Motor neuron (in vitro differentiated cells): ENCODE measurements at regions not wholly inside any gene's neighbourhood (a gene's known extent, or its start where the extent isn't known, plus 50 kb on each side); places are given as distances from the start of the nearest gene placed in this dataset.
A peak's percentile ranks its signal among the peaks of the same experiment; 100 is the strongest.
"Not testable (repeated sequence)": the region's sequence is repeated elsewhere in the genome, so short reads cannot be mapped to it uniquely, and the experiment has no call there.

Source experiments
- ATAC-seq, 8 experiments: fragments of 200-7000 bp; cut with Tn5 transposase; replicated peaks in 6 of 8; 2 replicates each; pipeline ENCODE4 v1.8.0; 2021; ENCODE audit warnings: mild to moderate bottlenecking in 8 of 8, moderate library complexity in 8 of 8
- H3K27ac ChIP-seq, 2 donors: fragments of 250-450 bp; sonication (Bioruptor Pico); 2 replicates each; pipeline ENCODE4 v1.9.0; 2021; ENCODE audit warnings: antibody characterized with exemption in 2 of 2, mild to moderate bottlenecking in 2 of 2, moderate library complexity in 1 of 2
- H3K4me1 ChIP-seq, 2 donors: fragments of 250-450 bp; sonication (Bioruptor Pico); replicated peaks in 1 of 2; 2 replicates each; pipeline ENCODE4 v1.6.1; 2021; ENCODE audit warnings: antibody characterized with exemption in 2 of 2, mild to moderate bottlenecking in 2 of 2, moderate library complexity in 1 of 2
- H3K4me3 ChIP-seq, 5 donors: fragments of 250-450 bp; sonication (Bioruptor Pico); 2 replicates each; pipeline ENCODE4 v1.9.0; 2021; ENCODE audit warnings: antibody characterized with exemption in 5 of 5, mild to moderate bottlenecking in 5 of 5, moderate library complexity in 4 of 5
- WGBS, 10 experiments: fragments of 450-650 bp; shearing (Covaris generic); methylation state at CpG; one replicate each; pipeline ENCODE4 v1.0.0; 2022; 5-methylcytosine and 5-hydroxymethylcytosine counted together
- in situ Hi-C, 9 experiments: fragments of 400-800 bp; cut with MboI; loops; one replicate each; pipeline ENCODE4 v1.15.0; 2021; ENCODE audit warnings: low sequenced_read_pairs in 9 of 9, low pct_unique_long_range_greater_than_20kb in 2 of 9; ENCODE audit not compliant: unreplicated experiment in 9 of 9

DNA sequence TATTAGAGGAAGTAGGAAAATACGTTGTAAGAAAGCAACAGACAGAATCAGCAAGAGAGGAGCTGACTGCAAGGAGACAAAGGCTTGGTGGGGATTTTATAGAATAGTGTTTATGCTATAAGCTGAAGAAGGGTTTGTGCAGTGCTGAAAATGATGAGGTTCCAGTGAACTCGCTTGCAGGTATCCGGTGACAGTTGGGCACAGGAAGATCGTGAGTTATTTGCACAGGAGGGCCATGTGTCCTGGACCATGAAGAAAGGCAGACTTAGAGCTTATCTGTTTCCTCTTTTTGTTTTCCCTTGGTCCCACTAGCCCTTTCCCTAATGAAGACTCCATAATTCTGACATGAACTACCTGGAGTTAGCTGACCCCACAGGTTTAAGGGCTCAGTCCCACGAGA lies 61.4 kb downstream of the NXNL2 start:
- in situ Hi-C loops = loop anchor here in 5 of 9 experiments (25.0 kb wide), 4 partner anchors 141 to 909 kb away; partner anchors contain the start of gene S1PR3 (in 2 of the 5)
- Histone ChIP-seq H3K27ac (no peak overlapping the region), H3K4me3 (no peak overlapping the region), H3K4me1 (peaks cover 0 to 2% of the 10 kb centered on the region in 2 donors)
- no peak for ATAC-seq
- WGBS, 10 experiments = 60 to 100% (median 86%) methylated on average over 1 to 4 of the region's 5 CpGs; no CpG with 5 or more reads in 1 of the 10 experiments

DNA sequence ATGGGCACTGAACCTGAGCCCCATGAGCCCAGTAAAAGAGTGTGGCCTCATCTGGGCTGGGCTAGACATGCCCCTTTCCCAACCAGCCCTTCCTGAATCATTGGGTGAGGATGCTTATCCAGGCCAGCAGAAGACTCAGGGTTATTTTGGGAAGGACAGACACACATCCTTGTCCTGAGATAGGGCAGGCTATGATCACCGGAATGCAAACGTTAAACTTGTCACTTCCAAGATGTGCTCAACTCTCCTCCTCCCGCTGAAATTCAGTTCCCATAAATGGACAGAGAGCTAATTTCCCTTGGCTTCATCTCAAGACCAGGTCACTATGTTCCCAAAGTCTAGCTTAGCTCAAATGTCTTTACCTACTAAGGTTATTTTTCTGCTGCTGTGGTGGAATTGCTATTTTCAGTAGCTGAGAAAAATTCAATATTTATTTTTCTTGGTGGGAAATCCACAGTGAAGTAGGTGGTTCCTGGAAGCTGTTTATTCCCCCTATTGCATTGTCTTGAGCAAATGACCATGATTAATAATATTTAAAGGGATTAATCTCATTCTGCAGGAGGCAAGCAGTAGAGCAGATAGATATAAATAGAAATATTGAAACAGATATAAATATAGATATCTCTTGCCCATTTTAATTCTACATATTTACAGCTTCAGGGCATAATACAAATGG lies 70.0 kb downstream of the NXNL2 start:
- no peak overlapping the region for H3K27ac ChIP-seq
- ATAC-seq = peak in 7 of 8 experiments; percentile 1 to 89 (median 28)
- WGBS, 10 experiments = 50 to 100% (median 96%) methylated on average over 1 to 3 of the region's 3 CpGs; no CpG with 5 or more reads in 5 of the 10 experiments
- H3K4me1 ChIP-seq = peaks cover 9 to 11% of the 10 kb centered on the region in 2 donors
- no peak overlapping the region for H3K4me3 ChIP-seq
- in situ Hi-C loops = no loop called here

DNA sequence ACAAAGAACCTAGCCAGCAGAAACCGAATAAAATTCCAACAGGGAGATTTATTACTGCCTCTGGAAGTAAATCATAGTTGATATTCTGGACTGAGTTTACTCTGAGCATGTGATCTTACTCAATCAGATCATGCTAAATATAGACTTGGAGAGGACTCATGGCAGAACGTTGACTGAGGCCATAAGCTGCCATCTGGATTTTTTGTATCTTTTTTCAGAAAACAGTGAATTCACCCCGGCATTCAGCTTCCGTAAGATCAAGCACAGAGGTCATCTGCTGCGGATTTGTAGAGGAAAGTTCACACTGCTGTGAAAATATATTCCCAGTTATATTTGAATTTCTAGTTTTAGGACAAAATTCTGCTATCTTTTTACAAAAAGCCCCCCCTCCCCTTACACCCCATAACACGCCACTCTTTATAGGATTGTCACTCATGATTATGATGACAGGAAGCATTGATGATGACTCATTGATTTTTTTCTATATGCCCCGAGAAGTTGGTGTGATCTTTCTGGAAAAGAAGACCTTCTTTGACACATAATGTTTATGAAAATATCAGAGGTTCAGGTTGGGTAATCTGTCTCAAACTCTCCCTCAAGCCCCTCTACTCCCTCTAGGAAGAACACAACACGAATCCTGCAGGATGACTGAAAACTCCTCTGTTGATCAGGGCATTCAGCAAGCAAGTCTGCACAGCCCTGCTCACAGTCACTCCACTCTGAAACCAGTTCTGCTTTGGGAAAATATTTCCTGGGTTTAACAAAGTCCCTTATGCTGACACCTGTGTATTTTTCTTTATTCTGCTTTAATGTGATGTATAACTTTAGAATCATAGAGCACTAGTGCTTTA lies 70.8 kb downstream of the NXNL2 start:
- peak overlapping the region in 1 of 2 donors; percentile 3 for H3K27ac ChIP-seq
- H3K4me1 ChIP-seq = peaks cover 9 to 11% of the 10 kb centered on the region in 2 donors
- in situ Hi-C loops = no loop called here
- H3K4me3 ChIP-seq = no peak overlapping the region
- WGBS, 10 experiments = 17 to 66% (median 46%) methylated on average over 4 to 7 of the region's 8 CpGs
- peak; percentile 69 to 97 (median 95) for ATAC-seq

DNA sequence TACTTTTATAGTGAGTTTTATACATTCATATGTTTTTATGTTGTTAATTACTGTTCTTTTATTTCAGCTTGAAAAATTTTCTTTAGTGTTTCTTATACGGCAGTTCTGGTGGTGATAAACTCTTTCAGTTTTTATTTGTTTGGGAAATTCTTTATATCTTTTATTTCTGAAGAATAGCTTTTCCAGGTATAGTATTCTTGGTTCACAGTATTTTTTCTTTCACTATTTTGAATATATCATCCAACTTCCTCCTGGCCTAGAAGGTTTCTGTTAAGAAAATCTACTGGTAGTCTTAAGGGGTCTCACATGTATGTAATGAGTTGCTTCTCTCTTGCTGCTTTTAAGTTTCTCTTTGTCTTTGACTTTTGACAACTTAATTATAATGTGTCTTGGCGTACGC lies 79.4 kb downstream of the NXNL2 start:
- 31 to 86% (median 80%) methylated on average over 2 to 3 of the region's 3 CpGs; no CpG with 5 or more reads in 1 of the 10 experiments for WGBS, 10 experiments
- Histone ChIP-seq H3K4me1 (no peaks in the 10 kb centered on the region), H3K27ac (no peak overlapping the region), H3K4me3 (no peak overlapping the region)
- in situ Hi-C loops = no loop called here
- ATAC-seq = no peak

DNA sequence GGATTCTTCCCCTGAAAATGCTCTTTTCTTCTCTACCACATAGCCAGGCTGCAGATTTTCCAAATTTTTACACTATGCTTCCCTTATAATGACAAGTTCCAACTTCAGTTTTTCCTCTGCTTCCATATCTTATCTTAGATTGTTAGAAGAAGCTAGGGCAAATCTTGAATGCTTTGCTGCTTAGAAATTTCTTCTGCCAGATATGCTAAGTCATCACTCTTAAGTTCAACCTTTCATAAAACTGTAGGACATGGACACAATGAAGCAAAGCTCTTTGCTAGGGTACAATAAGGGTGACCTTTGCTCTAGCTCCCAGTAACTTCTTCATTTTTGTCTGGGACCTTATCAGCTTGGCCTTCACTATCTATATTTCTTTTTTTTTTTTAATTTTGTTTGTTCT lies 88.7 kb downstream of the NXNL2 start:
- Histone ChIP-seq H3K4me1 (no peaks in the 10 kb centered on the region), H3K27ac (no peak overlapping the region), H3K4me3 (no peak overlapping the region)
- in situ Hi-C loops = no loop called here
- ATAC-seq = no peak

DNA sequence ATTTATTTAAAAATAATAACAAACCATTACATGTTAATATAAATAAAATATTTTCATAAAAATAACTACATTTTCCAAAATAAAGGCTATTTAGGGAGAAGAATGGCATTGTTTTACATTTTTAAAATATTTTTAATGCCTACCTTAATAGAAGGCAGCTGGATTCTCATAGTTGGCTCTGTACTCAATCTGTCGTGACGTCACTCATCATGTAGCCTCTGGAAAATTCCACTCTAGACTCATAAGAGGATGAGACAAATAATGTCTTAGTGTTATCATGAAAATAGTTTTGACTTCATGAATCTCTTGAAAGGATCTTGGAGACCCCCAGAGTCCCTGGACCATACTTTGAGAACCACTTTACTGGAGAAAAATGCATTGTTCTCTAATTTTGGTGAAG lies 93.1 kb downstream of the NXNL2 start:
- no peak for ATAC-seq
- H3K4me3 ChIP-seq = no peak overlapping the region
- no peaks in the 10 kb centered on the region for H3K4me1 ChIP-seq
- in situ Hi-C loops = no loop called here
- H3K27ac ChIP-seq = no peak overlapping the region
- 17 to 95% (median 83%) methylated on average over 2 of the region's 2 CpGs; no CpG with 5 or more reads in 4 of the 10 experiments for WGBS, 10 experiments

DNA sequence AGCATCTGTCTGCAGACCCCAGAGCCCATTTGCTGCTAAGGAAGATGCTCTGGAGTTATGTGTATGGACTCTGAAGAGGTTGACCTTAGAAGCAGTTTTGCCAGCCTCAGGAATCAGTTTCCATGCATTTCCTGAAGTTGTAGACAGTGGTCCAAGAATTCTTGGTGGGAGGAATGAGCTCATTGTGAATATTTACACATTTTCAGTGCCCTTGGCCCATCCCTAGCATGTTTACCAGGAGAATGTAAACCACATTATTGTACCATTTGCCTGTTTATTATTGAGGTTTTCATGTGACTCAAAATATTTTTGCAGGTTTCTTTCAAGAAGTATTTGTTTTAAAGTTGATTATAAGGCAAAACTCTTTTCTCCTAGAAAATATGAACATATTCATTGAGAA lies 93.8 kb downstream of the NXNL2 start:
- ATAC-seq = peak in 2 of 8 experiments; percentile 52 to 56
- no peaks in the 10 kb centered on the region for H3K4me1 ChIP-seq
- H3K4me3 ChIP-seq = no peak overlapping the region
- H3K27ac ChIP-seq = no peak overlapping the region
- in situ Hi-C loops = no loop called here

DNA sequence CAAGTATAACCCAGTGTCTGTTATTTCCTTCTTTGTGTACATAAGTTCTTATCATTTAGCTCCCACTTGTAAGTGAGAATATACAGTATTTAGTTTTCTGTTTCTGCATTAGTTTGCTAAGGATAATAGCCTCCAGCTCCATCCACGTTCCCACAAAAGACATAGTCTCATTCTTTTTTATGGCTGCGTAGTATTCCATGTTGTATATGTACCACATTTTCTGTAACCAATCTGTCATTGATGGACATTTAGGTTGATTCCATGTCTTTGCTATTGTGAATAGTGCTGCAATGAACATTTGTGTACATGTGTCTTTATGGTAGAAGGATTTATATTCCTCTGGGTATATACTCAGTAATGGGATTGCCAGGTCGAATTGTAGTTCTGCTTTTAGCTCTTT lies 95.6 kb downstream of the NXNL2 start:
- WGBS, 10 experiments = 24 to 100% (median 64%) methylated on average over 1 to 3 of the region's 3 CpGs
- in situ Hi-C loops, ATAC-seq, H3K4me3 ChIP-seq, H3K4me1 ChIP-seq, H3K27ac ChIP-seq: not testable (repeated sequence)

DNA sequence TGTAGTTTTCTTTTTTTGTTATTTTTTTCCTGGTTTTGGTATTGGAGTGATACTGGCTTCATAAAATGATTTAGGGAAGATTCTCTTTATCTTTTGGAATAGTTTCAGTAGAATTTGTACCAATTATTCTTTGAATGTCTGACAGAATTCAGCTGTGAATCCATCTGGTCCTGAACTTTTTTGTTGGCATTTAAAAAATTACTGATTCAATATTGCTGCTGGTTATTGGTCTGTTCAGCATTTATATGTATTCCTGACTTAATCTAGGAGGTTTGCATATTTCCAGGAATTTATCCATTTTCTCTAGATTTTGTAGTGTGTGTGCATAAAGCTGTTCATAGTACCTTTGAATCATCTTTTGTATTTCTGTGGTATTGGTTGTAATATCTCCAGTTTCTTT lies 100.2 kb downstream of the NXNL2 start:
- Histone ChIP-seq H3K4me3 (no peak overlapping the region), H3K27ac (no peak overlapping the region), H3K4me1 (no peaks in the 10 kb centered on the region)
- in situ Hi-C loops = no loop called here
- ATAC-seq = no peak

DNA sequence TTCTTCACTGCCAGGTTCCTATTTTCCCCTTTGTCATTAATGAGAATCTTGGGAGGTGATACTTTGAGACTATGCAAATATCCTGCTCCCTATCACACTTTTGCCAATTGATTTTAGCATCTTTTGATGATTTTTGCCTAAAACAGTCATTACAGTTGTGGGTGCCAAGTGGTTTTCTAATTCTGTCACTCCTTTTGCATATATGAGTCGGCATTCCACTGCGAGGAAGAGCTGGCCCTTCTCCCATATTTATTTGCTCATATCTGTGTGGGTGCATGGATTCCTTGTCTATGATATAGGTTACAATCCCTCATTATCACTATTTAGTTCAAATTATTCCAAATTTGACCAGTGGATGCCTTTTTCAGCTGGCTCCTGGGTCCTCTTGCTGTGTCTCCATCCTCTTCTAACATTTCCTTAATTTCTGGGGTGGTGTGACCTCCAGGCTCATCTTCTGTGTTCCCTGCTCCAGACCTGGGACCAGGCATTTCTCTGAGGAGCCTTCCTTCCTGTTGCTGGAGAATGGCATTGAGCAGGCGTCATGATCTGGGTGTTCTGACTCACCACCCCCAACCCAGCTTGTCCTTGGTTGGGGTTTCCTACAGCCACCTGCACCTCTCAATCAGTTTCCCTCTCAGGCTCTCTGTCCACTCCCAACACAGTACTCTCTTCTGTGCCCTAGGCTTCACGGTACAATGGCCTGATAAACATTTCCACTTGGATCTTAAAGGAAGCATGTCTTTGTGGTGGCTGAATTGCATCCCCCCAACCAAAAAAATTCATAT lies 106.7 kb downstream of the NXNL2 start:
- 0 to 80% (median 44%) methylated on average over 1 to 4 of the region's 4 CpGs; no CpG with 5 or more reads in 2 of the 10 experiments for WGBS, 10 experiments
- no peak overlapping the region for H3K27ac ChIP-seq
- H3K4me3 ChIP-seq = no peak overlapping the region
- in situ Hi-C loops = no loop called here
- no peaks in the 10 kb centered on the region for H3K4me1 ChIP-seq
- peak in 1 of 8 experiments; percentile 20 for ATAC-seq

DNA sequence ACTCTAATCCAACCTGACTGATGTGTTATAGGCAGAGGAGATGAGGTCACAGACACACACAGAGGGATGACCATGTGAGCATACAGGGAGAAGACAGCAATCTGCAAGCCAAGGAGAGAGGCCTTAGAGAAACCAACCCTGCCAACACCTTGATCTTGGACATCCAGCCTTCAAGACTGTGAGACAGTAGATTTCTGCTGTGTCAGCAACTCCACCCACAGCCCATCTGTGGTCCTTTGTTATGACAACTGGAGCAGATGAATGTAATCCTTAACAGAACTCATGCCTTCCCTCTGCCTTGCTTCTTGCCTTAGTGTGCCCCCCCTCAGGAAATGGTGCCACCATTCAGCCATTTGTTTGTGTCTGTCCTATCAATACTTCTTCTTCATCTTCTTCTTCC lies 107.4 kb downstream of the NXNL2 start:
- Histone ChIP-seq H3K4me3 (no peak overlapping the region), H3K4me1 (no peaks in the 10 kb centered on the region), H3K27ac (no peak overlapping the region)
- in situ Hi-C loops = no loop called here
- ATAC-seq = no peak

DNA sequence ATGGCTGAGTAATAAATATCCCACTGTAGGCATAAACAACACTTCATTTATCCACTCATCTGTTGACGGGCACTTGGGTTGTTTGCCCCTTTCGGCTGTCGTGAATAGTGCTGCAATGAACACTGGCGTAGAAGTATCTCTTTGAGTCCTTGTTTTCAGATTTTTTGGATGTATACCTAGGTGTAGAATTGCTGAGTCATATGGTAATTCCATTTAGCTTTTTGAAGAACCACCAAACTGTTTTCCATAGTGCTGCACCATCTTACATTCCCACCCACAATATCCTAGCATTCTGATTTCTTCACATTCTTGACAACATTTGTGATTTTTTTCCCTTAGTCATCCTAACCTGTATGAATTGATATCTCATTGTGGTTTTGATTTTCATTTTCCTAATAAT lies 109.0 kb downstream of the NXNL2 start:
- WGBS, 10 experiments = 20 to 100% (median 67%) methylated on average over 1 to 4 of the region's 4 CpGs; no CpG with 5 or more reads in 1 of the 10 experiments
- no peak for ATAC-seq
- in situ Hi-C loops = no loop called here
- Histone ChIP-seq H3K27ac (no peak overlapping the region), H3K4me3 (no peak overlapping the region), H3K4me1 (no peaks in the 10 kb centered on the region)

DNA sequence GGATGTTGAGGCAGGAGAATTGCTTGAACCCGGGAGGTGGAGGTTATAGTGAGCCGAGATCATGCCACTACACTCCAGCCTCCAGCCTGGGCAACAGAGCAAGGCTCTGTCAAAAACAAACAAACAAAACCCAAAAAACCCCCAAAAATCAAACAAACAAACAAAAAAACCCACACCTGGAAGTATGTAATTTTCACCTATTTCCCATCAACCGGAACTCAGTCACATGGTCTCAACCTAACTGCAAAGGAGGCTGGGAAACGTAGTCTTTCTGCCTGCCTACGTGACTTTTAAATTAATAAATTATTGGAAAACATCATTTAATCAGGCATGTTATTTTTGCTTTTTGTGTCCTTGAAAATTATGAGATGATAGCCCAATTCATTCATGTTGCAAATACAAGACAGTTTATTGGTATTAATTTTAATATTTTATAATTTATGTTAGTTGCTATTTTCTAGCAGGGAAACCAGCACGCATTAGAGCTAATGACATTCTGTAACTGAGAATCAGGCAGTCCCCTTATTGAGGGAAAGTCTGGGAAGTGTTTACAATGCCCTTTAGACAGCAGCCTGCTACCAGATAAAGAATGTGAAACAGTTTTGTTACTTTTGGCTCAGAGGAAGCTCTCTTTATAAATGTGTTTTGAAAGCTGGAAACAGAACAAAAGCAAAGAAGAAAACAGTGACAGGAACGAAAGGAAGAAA lies 110.3 kb downstream of the NXNL2 start:
- WGBS, 10 experiments = 29 to 85% (median 67%) methylated on average over 1 to 7 of the region's 7 CpGs
- peak in 3 of 8 experiments; percentile 54 to 92 (median 61) for ATAC-seq
- in situ Hi-C loops = no loop called here
- no peak overlapping the region for H3K4me3 ChIP-seq
- peak overlapping the region in 1 of 2 donors; percentile 4 for H3K27ac ChIP-seq
- no peaks in the 10 kb centered on the region for H3K4me1 ChIP-seq
